Natural killer cell (primary cell): ENCODE measurements at regions not wholly inside any gene's neighbourhood (a gene's known extent, or its start where the extent isn't known, plus 50 kb on each side); places are given as distances from the start of the nearest gene placed in this dataset.

Experiments used
- ATAC-seq, 3 donors: fragments of 150-1000 bp in 2 of 3; fragments of 200-7000 bp in 1 of 3; cut with Tn5 transposase; 1 replicate in 1 of 3; 2 replicates in 2 of 3; pipeline ENCODE4 v1.10.0; 2021; ENCODE audit warnings: mild to moderate bottlenecking in 2 of 3, moderate library complexity in 2 of 3
- DNase-seq, 2 donors: peaks; one replicate each; pipeline versions ENCODE4 v3.0.0 to v3.0.0-alpha.2; 2013 to 2021; ENCODE audit warnings: mixed read lengths in 1 of 2
- H3K27ac ChIP-seq: one replicate; pipeline ENCODE4 v1.5.1; 2013; ENCODE audit warnings: mild to moderate bottlenecking, low read length
- H3K27me3 ChIP-seq: one replicate; pipeline ENCODE4 v1.6.1; 2013; ENCODE audit warnings: low read length; ENCODE audit not compliant: control insufficient read depth, insufficient read depth
- H3K36me3 ChIP-seq: one replicate; pipeline ENCODE4 v1.6.1; 2013; ENCODE audit warnings: low read length; ENCODE audit not compliant: control insufficient read depth, insufficient read depth
- H3K4me1 ChIP-seq: one replicate; pipeline ENCODE4 v1.6.1; 2013; ENCODE audit warnings: low read length; ENCODE audit not compliant: control insufficient read depth, insufficient read depth
- H3K4me3 ChIP-seq: one replicate; pipeline ENCODE4 v1.5.1; 2013; ENCODE audit warnings: low read length
- H3K9me3 ChIP-seq: one replicate; pipeline ENCODE4 v1.6.1; 2013; ENCODE audit warnings: low read length; ENCODE audit not compliant: control insufficient read depth, insufficient read depth
- H3K27ac Mint-ChIP-seq, 2 donors: one replicate each; pipeline ENCODE4 v1.8.0; 2022; ENCODE audit warnings: mild to moderate bottlenecking in 2 of 2, mixed read lengths in 2 of 2, moderate library complexity in 1 of 2
- H3K27me3 Mint-ChIP-seq, 2 donors: one replicate each; pipeline ENCODE4 v1.8.0; 2022; ENCODE audit warnings: low read depth in 2 of 2, mixed read lengths in 2 of 2
- H3K36me3 Mint-ChIP-seq: one replicate; pipeline ENCODE4 v1.8.0; 2022; ENCODE audit warnings: mixed read lengths
- H3K4me1 Mint-ChIP-seq, 2 donors: one replicate each; pipeline ENCODE4 v1.8.0; 2022; ENCODE audit warnings: mixed read lengths in 2 of 2
- H3K4me3 Mint-ChIP-seq: one replicate; pipeline ENCODE4 v1.8.0; 2022; ENCODE audit warnings: mild to moderate bottlenecking, moderate library complexity, mixed read lengths
- H3K9me3 Mint-ChIP-seq, 2 donors: one replicate each; pipeline ENCODE4 v1.8.0; 2022; ENCODE audit warnings: mixed read lengths in 2 of 2
- CTCF ChIP-seq: fragments of 200-600 bp; IDR thresholded peaks from one replicate; pipeline ENCODE4 v1.8.0; 2022; ENCODE audit warnings: antibody characterized with exemption
- WGBS: methylation state at CpG from one replicate; pipeline ENCODE4 v1.1.7; 2013; ENCODE audit warnings: missing lambda C conversion rate; ENCODE audit not compliant: insufficient coverage; 5-methylcytosine and 5-hydroxymethylcytosine counted together
- intact Hi-C: fragments of 100-400 bp; cut with micrococcal nuclease; formaldehyde crosslinking; loops from one replicate; pipeline ENCODE4 v1.14.2; 2022

GRCh38 chr4:64105903-64106302 is 303.3 kb downstream of the TECRL start:
- no peak for DNase-seq
- no peak overlapping the region for H3K27ac ChIP-seq
- ATAC-seq = no peak
- Mint-ChIP-seq H3K36me3 (peaks cover 7% of the 10 kb centered on the region), H3K9me3 (peaks cover 9 to 22% of the 10 kb centered on the region in 2 donors), H3K27ac (no peak overlapping the region), H3K4me3 (no peak overlapping the region), H3K4me1 (no peaks in the 10 kb centered on the region), H3K27me3 (no peaks in the 10 kb centered on the region)
- WGBS = no CpG with 5 or more reads among the region's 1 CpG
- no peak overlapping the region for H3K4me3 ChIP-seq
- H3K9me3 ChIP-seq = no peaks in the 10 kb centered on the region
- no peak for TF ChIP-seq CTCF
- no peaks in the 10 kb centered on the region for H3K27me3 ChIP-seq
- H3K36me3 ChIP-seq = no peaks in the 10 kb centered on the region
- no peaks in the 10 kb centered on the region for H3K4me1 ChIP-seq
- intact Hi-C loops = no loop called here

GRCh38 chr4:64095398-64095797 is 313.9 kb downstream of the TECRL start:
- DNase-seq = no peak
- Mint-ChIP-seq H3K4me1 (no peaks in the 10 kb centered on the region), H3K36me3 (peaks cover 12% of the 10 kb centered on the region), H3K4me3 (no peak overlapping the region), H3K9me3 (peaks cover 12 to 20% of the 10 kb centered on the region in 2 donors), H3K27me3 (no peaks in the 10 kb centered on the region), H3K27ac (no peak overlapping the region)
- intact Hi-C loops = no loop called here
- ATAC-seq = no peak
- WGBS = 67% methylated on average over 1 of the region's 1 CpG
- Histone ChIP-seq H3K9me3 (no peaks in the 10 kb centered on the region), H3K36me3 (no peaks in the 10 kb centered on the region), H3K4me3 (no peak overlapping the region), H3K27me3 (no peaks in the 10 kb centered on the region), H3K4me1 (no peaks in the 10 kb centered on the region), H3K27ac (no peak overlapping the region)
- no peak for TF ChIP-seq CTCF

- no peaks in the 10 kb centered on the region for H3K36me3 Mint-ChIP-seq
- intact Hi-C loops = no loop called here
- peaks cover 9 to 18% of the 10 kb centered on the region in 2 donors for H3K9me3 Mint-ChIP-seq
- no peak overlapping the region for H3K27ac Mint-ChIP-seq
- H3K27me3 Mint-ChIP-seq = no peaks in the 10 kb centered on the region
- no peak for TF ChIP-seq CTCF
- H3K4me3 Mint-ChIP-seq = no peak overlapping the region
- Histone ChIP-seq H3K27me3 (no peaks in the 10 kb centered on the region), H3K27ac (no peak overlapping the region), H3K36me3 (no peaks in the 10 kb centered on the region), H3K4me1 (no peaks in the 10 kb centered on the region), H3K4me3 (no peak overlapping the region), H3K9me3 (no peaks in the 10 kb centered on the region)
- ATAC-seq (no peak), DNase-seq (no peak)
- H3K4me1 Mint-ChIP-seq = no peaks in the 10 kb centered on the region
Observed at GRCh38 chr4:64079316-64079715, 329.9 kb downstream of the TECRL start.

- no peaks in the 10 kb centered on the region for H3K9me3 ChIP-seq
- H3K4me1 Mint-ChIP-seq = no peaks in the 10 kb centered on the region
- intact Hi-C loops = no loop called here
- H3K27ac Mint-ChIP-seq = no peak overlapping the region
- no peaks in the 10 kb centered on the region for H3K27me3 Mint-ChIP-seq
- WGBS = 69% methylated on average over 4 of the region's 4 CpGs
- DNase-seq (no peak), ATAC-seq (no peak)
- H3K36me3 ChIP-seq = no peaks in the 10 kb centered on the region
- no peak overlapping the region for H3K4me3 Mint-ChIP-seq
- H3K4me3 ChIP-seq = no peak overlapping the region
- peaks cover 8% of the 10 kb centered on the region for H3K36me3 Mint-ChIP-seq
- H3K27ac ChIP-seq = no peak overlapping the region
- no peaks in the 10 kb centered on the region for H3K4me1 ChIP-seq
- TF ChIP-seq CTCF = no peak
- H3K27me3 ChIP-seq = no peaks in the 10 kb centered on the region
- H3K9me3 Mint-ChIP-seq = peaks cover 7 to 21% of the 10 kb centered on the region in 2 donors
Observed at GRCh38 chr4:64068096-64068495, 341.2 kb downstream of the TECRL start.
